ENCODE measurements at regions not wholly inside any gene's neighbourhood (a gene's known extent, or its start where the extent isn't known, plus 50 kb on each side); places are given as distances from the start of the nearest gene placed in this dataset.
"Not testable (repeated sequence)": the region's sequence is repeated elsewhere in the genome, so short reads cannot be mapped to it uniquely, and the experiment has no call there.

- DNase-seq (ENCODE audit: extremely low spot score, unreplicated experiment): no peak
- Mint-ChIP-seq H3K9me3 (ENCODE audit: unreplicated experiment) (no peaks in the 10 kb centered on the region), H3K4me3 (ENCODE audit: unreplicated experiment) (peak overlapping the region; percentile 41), H3K36me3 (ENCODE audit: unreplicated experiment) (no peaks in the 10 kb centered on the region), H3K27ac (ENCODE audit: unreplicated experiment) (peak overlapping the region; percentile 46), H3K27me3 (ENCODE audit: unreplicated experiment) (no peaks in the 10 kb centered on the region), H3K4me1 (ENCODE audit: unreplicated experiment) (peaks cover 45% of the 10 kb centered on the region)
- no peak for TF ChIP-seq CTCF (IDR thresholded peaks at IDR 0.05)
Measured at GRCh38 chr6:112439010-112439409, 91.9 kb downstream of the RFPL4B start.

- Mint-ChIP-seq H3K27ac (ENCODE audit: unreplicated experiment) (peak overlapping the region; percentile 46), H3K27me3 (ENCODE audit: unreplicated experiment) (no peaks in the 10 kb centered on the region), H3K4me3 (ENCODE audit: unreplicated experiment) (peak overlapping the region; percentile 41), H3K36me3 (ENCODE audit: unreplicated experiment) (no peaks in the 10 kb centered on the region), H3K9me3 (ENCODE audit: unreplicated experiment) (no peaks in the 10 kb centered on the region), H3K4me1 (ENCODE audit: unreplicated experiment) (peaks cover 45% of the 10 kb centered on the region)
- no peak for TF ChIP-seq CTCF (IDR thresholded peaks at IDR 0.05)
- no peak for DNase-seq (ENCODE audit: extremely low spot score, unreplicated experiment)
Measured at GRCh38 chr6:112439432-112439831, 92.3 kb downstream of the RFPL4B start.

- no peaks in the 10 kb centered on the region for H3K36me3 Mint-ChIP-seq (ENCODE audit: unreplicated experiment)
- no peaks in the 10 kb centered on the region for H3K9me3 Mint-ChIP-seq (ENCODE audit: unreplicated experiment)
- TF ChIP-seq CTCF (IDR thresholded peaks at IDR 0.05): no peak
- H3K27ac Mint-ChIP-seq (ENCODE audit: unreplicated experiment): no peak overlapping the region
- H3K4me1 Mint-ChIP-seq (ENCODE audit: unreplicated experiment): peaks cover 45% of the 10 kb centered on the region
- DNase-seq (ENCODE audit: extremely low spot score, unreplicated experiment): no peak
- no peak overlapping the region for H3K4me3 Mint-ChIP-seq (ENCODE audit: unreplicated experiment)
- H3K27me3 Mint-ChIP-seq (ENCODE audit: unreplicated experiment): no peaks in the 10 kb centered on the region
Measured at GRCh38 chr6:112441607-112442006, 94.5 kb downstream of the RFPL4B start.

- Mint-ChIP-seq H3K9me3 (ENCODE audit: unreplicated experiment) (no peaks in the 10 kb centered on the region), H3K36me3 (ENCODE audit: unreplicated experiment) (no peaks in the 10 kb centered on the region), H3K4me1 (ENCODE audit: unreplicated experiment) (peaks cover 43% of the 10 kb centered on the region), H3K4me3 (ENCODE audit: unreplicated experiment) (no peak overlapping the region), H3K27me3 (ENCODE audit: unreplicated experiment) (no peaks in the 10 kb centered on the region), H3K27ac (ENCODE audit: unreplicated experiment) (peak overlapping the region; percentile 69)
- TF ChIP-seq CTCF (IDR thresholded peaks at IDR 0.05): no peak
- DNase-seq (ENCODE audit: extremely low spot score, unreplicated experiment): no peak
Measured at GRCh38 chr6:112443179-112444065, 96.3 kb downstream of the RFPL4B start.

GRCh38 chr6:112448786-112449185 is 101.7 kb downstream of the RFPL4B start:
- not testable (repeated sequence) for H3K4me1 Mint-ChIP-seq (ENCODE audit: unreplicated experiment); DNase-seq (ENCODE audit: extremely low spot score, unreplicated experiment); H3K4me3 Mint-ChIP-seq (ENCODE audit: unreplicated experiment); H3K27me3 Mint-ChIP-seq (ENCODE audit: unreplicated experiment); H3K27ac Mint-ChIP-seq (ENCODE audit: unreplicated experiment)
- H3K9me3 Mint-ChIP-seq (ENCODE audit: unreplicated experiment): peaks cover 19% of the 10 kb centered on the region
- H3K36me3 Mint-ChIP-seq (ENCODE audit: unreplicated experiment): peaks cover 15% of the 10 kb centered on the region

Measured in osteocyte (in vitro differentiated cells).